GM13977 (cell line): ENCODE measurements at regions not wholly inside any gene's neighbourhood (a gene's known extent, or its start where the extent isn't known, plus 50 kb on each side); places are given as distances from the start of the nearest gene placed in this dataset.

Source experiments
- DNase-seq: peaks from one replicate; pipeline ENCODE4 v3.0.0; 2012; ENCODE audit warnings: low spot score
- CTCF ChIP-seq: IDR thresholded peaks from 2 replicates; pipeline ENCODE4 v1.5.1; 2012; ENCODE audit warnings: mild to moderate bottlenecking, control low read depth; ENCODE audit not compliant: insufficient read depth; ENCODE audit errors: extremely low read depth, missing control alignments
- in situ Hi-C: fragments of 300-500 bp; cut with MboI; formaldehyde crosslinking; loops from one replicate; pipeline ENCODE4 v1.12.0; 2022; ENCODE audit warnings: low sequenced_read_pairs, low pct_unique_long_range_greater_than_20kb, mixed read lengths, inconsistent platforms; ENCODE audit not compliant: unreplicated experiment

GRCh38 chr1:60867782-60868181 is 214.6 kb upstream of the NFIA start:
- in situ Hi-C loops: no loop called here

GRCh38 chr1:60866917-60867531 is 215.3 kb upstream of the NFIA start:
- TF ChIP-seq CTCF: no peak
- in situ Hi-C loops: no loop called here
- no peak for DNase-seq

More at GRCh38 chr1:60867782-60868181, 214.6 kb upstream of the NFIA start:
- TF ChIP-seq CTCF: no peak
- DNase-seq: no peak

GRCh38 chr1:60866226-60866900 is 216.0 kb upstream of the NFIA start:
- no peak for DNase-seq
- in situ Hi-C loops: no loop called here
- no peak for TF ChIP-seq CTCF

- DNase-seq: no peak
- in situ Hi-C loops: no loop called here
- TF ChIP-seq CTCF: no peak
Measured at GRCh38 chr1:60865166-60865565, 217.2 kb upstream of the NFIA start.

- in situ Hi-C loops: no loop called here
- no peak for TF ChIP-seq CTCF
Measured at GRCh38 chr1:60864722-60865121, 217.6 kb upstream of the NFIA start.

GRCh38 chr1:60863131-60863530 is 219.2 kb upstream of the NFIA start:
- no peak for DNase-seq
- no peak for TF ChIP-seq CTCF
- in situ Hi-C loops: no loop called here

More at GRCh38 chr1:60864722-60865121, 217.6 kb upstream of the NFIA start:
- DNase-seq: no peak
